Keratinocyte (primary cell): ENCODE measurements at regions not wholly inside any gene's neighbourhood (a gene's known extent, or its start where the extent isn't known, plus 50 kb on each side); places are given as distances from the start of the nearest gene placed in this dataset.

Source experiments
- EZH2 ChIP-seq: IDR thresholded peaks from one replicate; pipeline ENCODE4 v1.6.1; 2012; ENCODE audit warnings: inconsistent platforms, mild to moderate bottlenecking, low read length, moderate library complexity
- TF ChIP-seq, protein P1 (sequence below), 3 experiments: IDR thresholded peaks in 1 of 3; conservative IDR thresholded peaks in 1 of 3; optimal IDR thresholded peaks in 1 of 3; 2 replicates in 2 of 3; 3 replicates in 1 of 3; pipeline versions ENCODE3 to v1.5.1; 2011; ENCODE audit warnings: low read length in 3 of 3, mild to moderate bottlenecking in 3 of 3, moderate library complexity in 2 of 3, control low read depth in 1 of 3, inconsistent platforms in 1 of 3; ENCODE audit not compliant: insufficient read depth in 2 of 3; ENCODE audit errors: extremely low read depth in 1 of 3

DNA sequence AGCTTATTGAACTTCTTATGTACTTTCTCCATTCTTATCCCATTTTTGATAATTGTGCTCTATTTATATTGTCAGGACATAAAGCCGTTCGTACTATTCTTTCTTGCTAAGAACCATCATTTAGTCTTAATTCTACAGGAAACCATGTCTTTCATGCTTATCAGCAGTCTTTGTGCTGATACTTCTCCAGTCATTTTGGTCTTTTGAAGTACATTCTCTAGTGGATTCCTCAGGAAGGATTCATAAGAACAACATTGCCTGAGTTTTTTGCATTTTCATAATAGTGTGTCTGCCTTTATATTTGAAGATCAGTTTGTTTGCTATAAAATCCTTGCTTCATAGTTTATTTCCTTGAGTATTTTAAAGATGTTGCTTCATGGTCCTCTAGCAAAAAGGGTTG is 126.6 kb upstream of the NEO1 start:
- TF ChIP-seq, protein P1, sequence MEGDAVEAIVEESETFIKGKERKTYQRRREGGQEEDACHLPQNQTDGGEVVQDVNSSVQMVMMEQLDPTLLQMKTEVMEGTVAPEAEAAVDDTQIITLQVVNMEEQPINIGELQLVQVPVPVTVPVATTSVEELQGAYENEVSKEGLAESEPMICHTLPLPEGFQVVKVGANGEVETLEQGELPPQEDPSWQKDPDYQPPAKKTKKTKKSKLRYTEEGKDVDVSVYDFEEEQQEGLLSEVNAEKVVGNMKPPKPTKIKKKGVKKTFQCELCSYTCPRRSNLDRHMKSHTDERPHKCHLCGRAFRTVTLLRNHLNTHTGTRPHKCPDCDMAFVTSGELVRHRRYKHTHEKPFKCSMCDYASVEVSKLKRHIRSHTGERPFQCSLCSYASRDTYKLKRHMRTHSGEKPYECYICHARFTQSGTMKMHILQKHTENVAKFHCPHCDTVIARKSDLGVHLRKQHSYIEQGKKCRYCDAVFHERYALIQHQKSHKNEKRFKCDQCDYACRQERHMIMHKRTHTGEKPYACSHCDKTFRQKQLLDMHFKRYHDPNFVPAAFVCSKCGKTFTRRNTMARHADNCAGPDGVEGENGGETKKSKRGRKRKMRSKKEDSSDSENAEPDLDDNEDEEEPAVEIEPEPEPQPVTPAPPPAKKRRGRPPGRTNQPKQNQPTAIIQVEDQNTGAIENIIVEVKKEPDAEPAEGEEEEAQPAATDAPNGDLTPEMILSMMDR (optimal IDR thresholded peaks at IDR 0.05 in 1 of 3, IDR thresholded peaks at IDR 0.05 in 1 of 3, conservative IDR thresholded peaks at IDR 0.05 in 1 of 3; ENCODE audit: extremely low read depth in 1 of 3, insufficient read depth in 2 of 3, low read length in 3 of 3), result no peak
- TF ChIP-seq EZH2, result no peak
